ENCODE measurements at regions not wholly inside any gene's neighbourhood (a gene's known extent, or its start where the extent isn't known, plus 50 kb on each side); places are given as distances from the start of the nearest gene placed in this dataset.

GRCh38 chr20:9966966-9967365, 67.8 kb upstream of the ANKEF1 start:
- H3K27me3 ChIP-seq (replicated peaks in 2 of 5; ENCODE audit: control insufficient read depth in 4 of 5, insufficient read depth in 5 of 5, low read length in 4 of 5): peaks cover 0 to 13% (median 2%) of the 10 kb centered on the region in 5 experiments
- no peaks in the 10 kb centered on the region for H3K4me1 ChIP-seq (ENCODE audit: control extremely low read depth in 1 of 4, control insufficient read depth in 4 of 4, insufficient read depth in 4 of 4, low read length in 3 of 4)
- H3K4me3 ChIP-seq (ENCODE audit: control insufficient read depth in 1 of 7, extremely low read depth in 1 of 7, insufficient read depth in 4 of 7, low read depth in 2 of 7, low read length in 6 of 7): no peak overlapping the region
- no peaks in the 10 kb centered on the region for H3K36me3 ChIP-seq (ENCODE audit: control insufficient read depth in 4 of 4, insufficient read depth in 4 of 4, low read length in 3 of 4)
- ChIA-PET POLR2A (no interaction called here), CTCF (interaction anchor here (1.0 to 2.5 kb wide), 3 partner anchors 11 to 124 kb away, joined by 3 to 9 read pairs (median 3); no protein-coding TSS in a partner anchor)
- no peaks in the 10 kb centered on the region for H3K9me3 ChIP-seq (ENCODE audit: control extremely low read depth in 1 of 5, control insufficient read depth in 4 of 5, insufficient read depth in 2 of 5, low read depth in 1 of 5, low read length in 4 of 5)
- WGBS (ENCODE audit: insufficient coverage): 64% methylated on average over 6 of the region's 7 CpGs
- DNase-seq: peak in 1 of 3 donors; percentile 4
- no peak overlapping the region for H3K27ac ChIP-seq (ENCODE audit: insufficient read depth in 1 of 2, low read depth in 1 of 2, low read length in 2 of 2, poor library complexity in 1 of 2, severe bottlenecking in 2 of 2)

- peaks cover 0 to 6% (median 0%) of the 10 kb centered on the region in 5 experiments for H3K27me3 ChIP-seq (replicated peaks in 2 of 5; ENCODE audit: control insufficient read depth in 4 of 5, insufficient read depth in 5 of 5, low read length in 4 of 5)
- H3K27ac ChIP-seq (ENCODE audit: insufficient read depth in 1 of 2, low read depth in 1 of 2, low read length in 2 of 2, poor library complexity in 1 of 2, severe bottlenecking in 2 of 2): no peak overlapping the region
- POLR2A ChIA-PET: no interaction called here
- 92% methylated on average over 2 of the region's 4 CpGs for WGBS (ENCODE audit: insufficient coverage)
- no peaks in the 10 kb centered on the region for H3K36me3 ChIP-seq (ENCODE audit: control insufficient read depth in 4 of 4, insufficient read depth in 4 of 4, low read length in 3 of 4)
- H3K4me1 ChIP-seq (ENCODE audit: control extremely low read depth in 1 of 4, control insufficient read depth in 4 of 4, insufficient read depth in 4 of 4, low read length in 3 of 4): no peaks in the 10 kb centered on the region
- no peaks in the 10 kb centered on the region for H3K9me3 ChIP-seq (ENCODE audit: control extremely low read depth in 1 of 5, control insufficient read depth in 4 of 5, insufficient read depth in 2 of 5, low read depth in 1 of 5, low read length in 4 of 5)
- CTCF ChIA-PET: no interaction called here
- no peak for DNase-seq
- no peak overlapping the region for H3K4me3 ChIP-seq (ENCODE audit: control insufficient read depth in 1 of 7, extremely low read depth in 1 of 7, insufficient read depth in 4 of 7, low read depth in 2 of 7, low read length in 6 of 7)
Observed at GRCh38 chr20:9963029-9963428, 71.8 kb upstream of the ANKEF1 start.

- CTCF ChIA-PET: no interaction called here
- Histone ChIP-seq H3K27me3 (replicated peaks in 2 of 5; ENCODE audit: control insufficient read depth in 4 of 5, insufficient read depth in 5 of 5, low read length in 4 of 5) (peaks cover 0 to 4% (median 0%) of the 10 kb centered on the region in 5 experiments), H3K27ac (ENCODE audit: insufficient read depth in 1 of 2, low read depth in 1 of 2, low read length in 2 of 2, poor library complexity in 1 of 2, severe bottlenecking in 2 of 2) (no peak overlapping the region), H3K4me1 (ENCODE audit: control extremely low read depth in 1 of 4, control insufficient read depth in 4 of 4, insufficient read depth in 4 of 4, low read length in 3 of 4) (no peaks in the 10 kb centered on the region), H3K9me3 (ENCODE audit: control extremely low read depth in 1 of 5, control insufficient read depth in 4 of 5, insufficient read depth in 2 of 5, low read depth in 1 of 5, low read length in 4 of 5) (no peaks in the 10 kb centered on the region), H3K4me3 (ENCODE audit: control insufficient read depth in 1 of 7, extremely low read depth in 1 of 7, insufficient read depth in 4 of 7, low read depth in 2 of 7, low read length in 6 of 7) (no peak overlapping the region), H3K36me3 (ENCODE audit: control insufficient read depth in 4 of 4, insufficient read depth in 4 of 4, low read length in 3 of 4) (no peaks in the 10 kb centered on the region)
- DNase-seq: no peak
- POLR2A ChIA-PET: no interaction called here
Observed at GRCh38 chr20:9958693-9959092, 76.1 kb upstream of the ANKEF1 start.

GRCh38 chr20:9955646-9956045, 79.1 kb upstream of the ANKEF1 start:
- Histone ChIP-seq H3K4me1 (ENCODE audit: control extremely low read depth in 1 of 4, control insufficient read depth in 4 of 4, insufficient read depth in 4 of 4, low read length in 3 of 4) (no peaks in the 10 kb centered on the region), H3K27me3 (replicated peaks in 2 of 5; ENCODE audit: control insufficient read depth in 4 of 5, insufficient read depth in 5 of 5, low read length in 4 of 5) (peaks cover 0 to 8% (median 0%) of the 10 kb centered on the region in 5 experiments), H3K4me3 (ENCODE audit: control insufficient read depth in 1 of 7, extremely low read depth in 1 of 7, insufficient read depth in 4 of 7, low read depth in 2 of 7, low read length in 6 of 7) (no peak overlapping the region), H3K27ac (ENCODE audit: insufficient read depth in 1 of 2, low read depth in 1 of 2, low read length in 2 of 2, poor library complexity in 1 of 2, severe bottlenecking in 2 of 2) (no peak overlapping the region), H3K36me3 (ENCODE audit: control insufficient read depth in 4 of 4, insufficient read depth in 4 of 4, low read length in 3 of 4) (no peaks in the 10 kb centered on the region), H3K9me3 (ENCODE audit: control extremely low read depth in 1 of 5, control insufficient read depth in 4 of 5, insufficient read depth in 2 of 5, low read depth in 1 of 5, low read length in 4 of 5) (no peaks in the 10 kb centered on the region)
- ChIA-PET POLR2A (no interaction called here), CTCF (interaction anchor here (1.8 kb wide), 1 partner anchor 22 kb away, joined by 6 read pairs; no protein-coding TSS in a partner anchor)
- WGBS (ENCODE audit: insufficient coverage): 94% methylated on average over 2 of the region's 3 CpGs
- DNase-seq: peak in 1 of 3 donors; percentile 2

- no peak overlapping the region for H3K27ac ChIP-seq (ENCODE audit: insufficient read depth in 1 of 2, low read depth in 1 of 2, low read length in 2 of 2, poor library complexity in 1 of 2, severe bottlenecking in 2 of 2)
- ChIA-PET CTCF (no interaction called here), POLR2A (no interaction called here)
- peaks cover 0 to 14% (median 0%) of the 10 kb centered on the region in 5 experiments for H3K27me3 ChIP-seq (replicated peaks in 2 of 5; ENCODE audit: control insufficient read depth in 4 of 5, insufficient read depth in 5 of 5, low read length in 4 of 5)
- H3K4me3 ChIP-seq (ENCODE audit: control insufficient read depth in 1 of 7, extremely low read depth in 1 of 7, insufficient read depth in 4 of 7, low read depth in 2 of 7, low read length in 6 of 7): no peak overlapping the region
- DNase-seq: no peak
- no peaks in the 10 kb centered on the region for H3K4me1 ChIP-seq (ENCODE audit: control extremely low read depth in 1 of 4, control insufficient read depth in 4 of 4, insufficient read depth in 4 of 4, low read length in 3 of 4)
- no peaks in the 10 kb centered on the region for H3K9me3 ChIP-seq (ENCODE audit: control extremely low read depth in 1 of 5, control insufficient read depth in 4 of 5, insufficient read depth in 2 of 5, low read depth in 1 of 5, low read length in 4 of 5)
- no peaks in the 10 kb centered on the region for H3K36me3 ChIP-seq (ENCODE audit: control insufficient read depth in 4 of 4, insufficient read depth in 4 of 4, low read length in 3 of 4)
- no CpG with 5 or more reads among the region's 1 CpG for WGBS (ENCODE audit: insufficient coverage)
Observed at GRCh38 chr20:9949563-9949962, 85.2 kb upstream of the ANKEF1 start.

- Histone ChIP-seq H3K4me1 (ENCODE audit: control extremely low read depth in 1 of 4, control insufficient read depth in 4 of 4, insufficient read depth in 4 of 4, low read length in 3 of 4) (no peaks in the 10 kb centered on the region), H3K27ac (ENCODE audit: insufficient read depth in 1 of 2, low read depth in 1 of 2, low read length in 2 of 2, poor library complexity in 1 of 2, severe bottlenecking in 2 of 2) (no peak overlapping the region), H3K36me3 (ENCODE audit: control insufficient read depth in 4 of 4, insufficient read depth in 4 of 4, low read length in 3 of 4) (no peaks in the 10 kb centered on the region), H3K9me3 (ENCODE audit: control extremely low read depth in 1 of 5, control insufficient read depth in 4 of 5, insufficient read depth in 2 of 5, low read depth in 1 of 5, low read length in 4 of 5) (no peaks in the 10 kb centered on the region), H3K4me3 (ENCODE audit: control insufficient read depth in 1 of 7, extremely low read depth in 1 of 7, insufficient read depth in 4 of 7, low read depth in 2 of 7, low read length in 6 of 7) (no peak overlapping the region), H3K27me3 (replicated peaks in 2 of 5; ENCODE audit: control insufficient read depth in 4 of 5, insufficient read depth in 5 of 5, low read length in 4 of 5) (peaks cover 0 to 9% (median 0%) of the 10 kb centered on the region in 5 experiments)
- 100% methylated on average over 1 of the region's 1 CpG for WGBS (ENCODE audit: insufficient coverage)
- ChIA-PET POLR2A (no interaction called here), CTCF (no interaction called here)
- no peak for DNase-seq
Observed at GRCh38 chr20:9945408-9945807, 89.4 kb upstream of the ANKEF1 start.

- Histone ChIP-seq H3K4me3 (ENCODE audit: control insufficient read depth in 1 of 7, extremely low read depth in 1 of 7, insufficient read depth in 4 of 7, low read depth in 2 of 7, low read length in 6 of 7) (no peak overlapping the region), H3K36me3 (ENCODE audit: control insufficient read depth in 4 of 4, insufficient read depth in 4 of 4, low read length in 3 of 4) (no peaks in the 10 kb centered on the region), H3K27ac (ENCODE audit: insufficient read depth in 1 of 2, low read depth in 1 of 2, low read length in 2 of 2, poor library complexity in 1 of 2, severe bottlenecking in 2 of 2) (no peak overlapping the region), H3K27me3 (replicated peaks in 2 of 5; ENCODE audit: control insufficient read depth in 4 of 5, insufficient read depth in 5 of 5, low read length in 4 of 5) (peaks cover 0 to 8% (median 0%) of the 10 kb centered on the region in 5 experiments), H3K4me1 (ENCODE audit: control extremely low read depth in 1 of 4, control insufficient read depth in 4 of 4, insufficient read depth in 4 of 4, low read length in 3 of 4) (no peaks in the 10 kb centered on the region), H3K9me3 (ENCODE audit: control extremely low read depth in 1 of 5, control insufficient read depth in 4 of 5, insufficient read depth in 2 of 5, low read depth in 1 of 5, low read length in 4 of 5) (no peaks in the 10 kb centered on the region)
- ChIA-PET POLR2A (no interaction called here), CTCF (no interaction called here)
- 100% methylated on average over 1 of the region's 4 CpGs for WGBS (ENCODE audit: insufficient coverage)
- DNase-seq: no peak
Observed at GRCh38 chr20:9942736-9943135, 92.1 kb upstream of the ANKEF1 start.

Measured in common myeloid progenitor, CD34-positive (primary cell).